Neuron (in vitro differentiated cells): ENCODE measurements at regions not wholly inside any gene's neighbourhood (a gene's known extent, or its start where the extent isn't known, plus 50 kb on each side); places are given as distances from the start of the nearest gene placed in this dataset.
"Not testable (repeated sequence)": the region's sequence is repeated elsewhere in the genome, so short reads cannot be mapped to it uniquely, and the experiment has no call there.

ENCODE experiments used
- H2AFZ ChIP-seq: one replicate; pipeline ENCODE4 v1.6.1; 2013; ENCODE audit warnings: low read depth, mild to moderate bottlenecking, inconsistent platforms, low read length, moderate library complexity
- H3K27me3 ChIP-seq: one replicate; pipeline ENCODE4 v1.6.1; 2013; ENCODE audit warnings: low read length; ENCODE audit not compliant: insufficient read depth
- H3K36me3 ChIP-seq: one replicate; pipeline ENCODE4 v1.6.1; 2013; ENCODE audit warnings: low read length; ENCODE audit not compliant: insufficient read depth
- H3K4me1 ChIP-seq: one replicate; pipeline ENCODE4 v1.6.1; 2013; ENCODE audit warnings: low read length; ENCODE audit not compliant: insufficient read depth
- H3K4me3 ChIP-seq: 2 replicates; pipeline ENCODE4 v1.5.1; 2013; ENCODE audit warnings: mild to moderate bottlenecking, low read length, moderate library complexity
- H3K9me3 ChIP-seq: one replicate; pipeline ENCODE4 v1.6.1; 2013; ENCODE audit warnings: low read length

DNA sequence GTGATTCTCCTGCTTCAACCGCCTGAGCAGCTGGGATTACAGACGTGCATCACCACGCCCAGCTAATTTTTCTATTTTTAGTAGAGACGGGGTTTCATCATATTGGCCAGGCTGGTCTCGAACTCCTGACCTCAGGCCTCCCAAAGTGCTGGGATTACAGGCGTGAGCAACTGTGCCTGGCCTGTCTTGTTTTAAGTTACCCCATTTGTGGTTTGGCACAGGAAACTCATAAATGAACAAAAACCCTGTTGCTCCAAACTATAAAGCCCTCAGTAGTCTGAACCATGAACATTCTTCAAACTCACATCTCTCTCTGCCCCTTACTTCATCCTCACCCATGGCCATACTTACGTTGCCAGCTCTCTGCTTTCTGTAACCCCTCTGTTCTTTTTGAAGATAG lies 61.7 kb downstream of the RHOU start:
- H3K4me1 ChIP-seq, H3K4me3 ChIP-seq, H3K27me3 ChIP-seq, H3K36me3 ChIP-seq, H2AFZ ChIP-seq, H3K9me3 ChIP-seq: not testable (repeated sequence)

- no peaks in the 10 kb centered on the region for H3K27me3 ChIP-seq
- H3K4me3 ChIP-seq: no peak overlapping the region
- no peaks in the 10 kb centered on the region for H3K36me3 ChIP-seq
- H2AFZ ChIP-seq: no peak overlapping the region
- no peaks in the 10 kb centered on the region for H3K9me3 ChIP-seq
- peaks cover 3% of the 10 kb centered on the region for H3K4me1 ChIP-seq
These were observed 62.8 kb downstream of the RHOU start for GRCh38 chr1:228798035-228798434.

DNA sequence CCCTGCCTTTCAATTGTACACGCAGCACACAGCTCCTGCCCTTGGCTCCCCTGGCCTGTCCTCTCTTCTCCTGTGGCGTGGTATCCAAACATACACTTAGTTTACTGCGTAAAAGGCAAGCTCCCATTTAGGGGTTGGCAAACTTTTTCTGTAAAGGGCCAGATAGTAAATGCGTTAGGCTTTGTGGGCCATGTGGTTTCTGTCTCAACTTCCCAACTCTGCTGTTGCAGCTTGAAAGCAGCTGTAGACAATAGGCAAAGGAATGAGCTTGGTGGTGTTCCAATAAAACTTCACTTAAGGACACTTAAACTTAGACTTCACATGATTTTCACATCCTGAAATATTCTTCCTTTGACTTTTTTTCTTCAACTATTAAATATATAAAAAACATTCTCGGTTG lies 63.3 kb downstream of the RHOU start:
- Histone ChIP-seq H3K36me3 (no peaks in the 10 kb centered on the region), H3K27me3 (no peaks in the 10 kb centered on the region), H2AFZ (no peak overlapping the region), H3K9me3 (no peaks in the 10 kb centered on the region), H3K4me1 (peaks cover 3% of the 10 kb centered on the region), H3K4me3 (no peak overlapping the region)

- Histone ChIP-seq H3K4me1 (peaks cover 7% of the 10 kb centered on the region), H2AFZ (no peak overlapping the region), H3K36me3 (no peaks in the 10 kb centered on the region), H3K9me3 (no peaks in the 10 kb centered on the region), H3K4me3 (no peak overlapping the region), H3K27me3 (no peaks in the 10 kb centered on the region)
These were observed 64.6 kb downstream of the RHOU start for GRCh38 chr1:228799924-228800323.

- Histone ChIP-seq H3K4me3 (no peak overlapping the region), H3K4me1 (peaks cover 14% of the 10 kb centered on the region), H2AFZ (no peak overlapping the region), H3K36me3 (no peaks in the 10 kb centered on the region), H3K9me3 (no peaks in the 10 kb centered on the region), H3K27me3 (no peaks in the 10 kb centered on the region)
These were observed 65.8 kb downstream of the RHOU start for GRCh38 chr1:228801068-228801467.

DNA sequence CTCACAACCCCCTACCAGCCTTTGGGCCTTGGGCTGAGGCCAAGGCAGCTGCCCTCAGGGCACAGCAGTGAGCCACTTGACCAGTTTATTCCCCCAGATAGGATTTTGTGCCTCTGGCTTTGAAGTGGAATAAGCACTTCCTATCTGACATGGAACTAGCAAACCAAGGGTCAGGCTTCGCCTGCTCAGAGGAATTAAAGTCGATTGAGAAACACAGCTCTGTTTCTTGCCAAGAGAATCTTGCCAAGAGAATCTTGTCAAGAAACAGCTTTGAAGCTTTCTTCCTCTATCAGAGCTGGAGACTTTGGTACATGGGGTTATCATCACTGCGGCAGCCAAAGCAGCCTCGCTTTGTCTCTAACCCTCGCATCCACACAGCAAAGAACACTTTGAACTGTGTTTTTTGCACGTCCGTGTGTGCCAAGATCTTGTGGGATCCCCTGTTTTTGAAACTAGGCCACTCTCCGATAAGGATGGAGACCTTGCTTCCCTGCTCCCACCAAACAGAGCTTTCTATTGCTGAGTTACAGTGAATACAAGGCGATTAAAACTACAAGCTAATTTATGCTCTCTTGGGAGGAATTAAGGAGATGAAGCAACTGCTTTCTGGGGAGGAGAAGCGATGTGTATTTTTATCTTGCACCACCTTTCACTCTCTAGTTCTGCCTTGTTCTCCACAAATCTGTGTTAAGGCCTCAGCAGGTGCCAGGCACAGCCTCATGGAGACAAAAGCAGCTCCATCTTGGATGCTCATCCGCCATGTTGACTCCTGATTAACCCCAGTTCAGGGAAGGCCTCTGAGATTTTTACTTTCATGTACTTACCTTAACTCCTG lies 67.3 kb downstream of the RHOU start:
- no peaks in the 10 kb centered on the region for H3K27me3 ChIP-seq
- no peak overlapping the region for H3K4me3 ChIP-seq
- no peaks in the 10 kb centered on the region for H3K36me3 ChIP-seq
- H3K9me3 ChIP-seq: no peaks in the 10 kb centered on the region
- peaks cover 14% of the 10 kb centered on the region for H3K4me1 ChIP-seq
- no peak overlapping the region for H2AFZ ChIP-seq

GRCh38 chr1:228803421-228803820 lies 68.1 kb downstream of the RHOU start:
- H2AFZ ChIP-seq: no peak overlapping the region
- no peak overlapping the region for H3K4me3 ChIP-seq
- peaks cover 12% of the 10 kb centered on the region for H3K4me1 ChIP-seq
- no peaks in the 10 kb centered on the region for H3K36me3 ChIP-seq
- no peaks in the 10 kb centered on the region for H3K9me3 ChIP-seq
- H3K27me3 ChIP-seq: no peaks in the 10 kb centered on the region

- H3K4me1 ChIP-seq: peaks cover 11% of the 10 kb centered on the region
- H3K36me3 ChIP-seq: no peaks in the 10 kb centered on the region
- H3K27me3 ChIP-seq: no peaks in the 10 kb centered on the region
- H2AFZ ChIP-seq: no peak overlapping the region
- no peaks in the 10 kb centered on the region for H3K9me3 ChIP-seq
- no peak overlapping the region for H3K4me3 ChIP-seq
These were observed 68.9 kb downstream of the RHOU start for GRCh38 chr1:228804173-228804572.

- H3K4me1 ChIP-seq: peaks cover 17% of the 10 kb centered on the region
- no peaks in the 10 kb centered on the region for H3K27me3 ChIP-seq
- H2AFZ ChIP-seq: peak overlapping the region; percentile 49
- H3K9me3 ChIP-seq: no peaks in the 10 kb centered on the region
- no peaks in the 10 kb centered on the region for H3K36me3 ChIP-seq
- H3K4me3 ChIP-seq: no peak overlapping the region
These were observed 69.5 kb downstream of the RHOU start for GRCh38 chr1:228804640-228805413.

DNA sequence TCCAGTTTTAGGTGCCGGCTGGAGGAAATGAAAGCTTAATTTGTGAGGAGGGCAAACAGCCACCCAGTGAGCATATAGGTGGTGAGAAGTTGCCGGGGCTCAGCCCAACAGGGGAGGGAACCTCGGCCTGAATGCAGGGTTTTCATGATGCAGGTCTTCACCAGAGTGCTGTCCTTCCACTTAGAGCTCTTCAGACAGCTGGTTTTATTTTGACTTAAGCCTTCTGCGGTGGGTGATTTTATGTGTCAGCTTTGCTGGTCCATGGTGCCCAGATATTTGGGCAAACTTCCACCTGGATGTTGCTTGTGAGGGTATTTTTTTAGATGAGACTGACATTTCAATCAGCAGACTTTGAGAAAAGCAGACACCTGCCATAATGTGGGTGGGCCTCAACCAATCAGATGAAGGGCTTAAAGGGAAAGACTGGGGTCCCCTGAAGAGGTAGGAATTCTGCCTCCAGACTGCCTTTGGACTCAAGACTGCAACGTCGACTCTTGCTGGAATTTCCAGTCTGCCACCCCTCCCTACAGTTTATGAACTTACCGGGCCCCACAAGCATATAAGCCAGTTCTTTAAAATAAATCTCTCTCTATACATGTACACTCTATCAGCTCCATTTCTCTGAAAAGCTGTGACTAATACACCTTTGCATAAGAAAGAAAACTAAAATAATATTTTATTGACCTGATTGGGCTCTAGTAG lies 72.8 kb downstream of the RHOU start:
- H3K9me3 ChIP-seq: no peaks in the 10 kb centered on the region
- peaks cover 23% of the 10 kb centered on the region for H3K4me1 ChIP-seq
- H3K4me3 ChIP-seq: no peak overlapping the region
- no peak overlapping the region for H2AFZ ChIP-seq
- H3K27me3 ChIP-seq: no peaks in the 10 kb centered on the region
- no peaks in the 10 kb centered on the region for H3K36me3 ChIP-seq

DNA sequence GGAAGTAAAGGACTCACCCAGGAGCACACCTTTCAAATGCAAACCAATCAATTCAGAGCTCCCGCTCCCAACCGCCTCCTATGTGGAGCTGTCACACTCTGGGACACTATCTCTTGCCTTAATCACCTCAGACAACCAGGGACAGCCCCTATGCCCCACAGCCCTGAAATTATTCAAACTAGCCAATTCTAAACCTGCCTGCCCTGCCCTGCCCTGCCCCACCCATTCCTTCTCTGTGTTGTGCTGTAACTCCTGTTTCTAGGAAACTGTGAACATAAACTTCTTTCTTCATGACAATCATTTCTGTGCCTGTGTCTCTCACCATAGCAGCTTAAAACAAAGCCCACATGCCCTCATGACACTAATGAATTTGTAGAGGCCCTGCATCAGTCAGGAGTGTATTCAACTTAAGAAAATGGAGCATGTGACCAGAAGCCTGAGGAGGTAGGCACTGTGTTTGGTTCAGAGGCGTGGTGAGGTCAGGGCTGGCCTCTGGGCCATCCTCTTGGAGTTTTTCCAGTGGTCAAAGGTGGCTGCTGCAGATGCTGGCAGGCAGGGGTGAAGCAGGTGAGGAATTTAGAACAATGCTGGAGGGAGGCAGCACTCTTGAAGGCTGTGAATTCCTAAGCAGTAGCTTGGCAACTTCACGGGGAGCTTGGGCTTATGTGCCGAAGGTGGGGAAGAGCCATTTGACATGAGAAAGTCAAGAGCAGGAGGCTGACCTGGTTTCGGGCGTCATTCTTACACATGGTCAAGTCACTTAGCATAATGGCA lies 74.5 kb downstream of the RHOU start:
- H3K4me3 ChIP-seq: no peak overlapping the region
- no peak overlapping the region for H2AFZ ChIP-seq
- H3K4me1 ChIP-seq: peaks cover 20% of the 10 kb centered on the region
- no peaks in the 10 kb centered on the region for H3K27me3 ChIP-seq
- H3K9me3 ChIP-seq: no peaks in the 10 kb centered on the region
- H3K36me3 ChIP-seq: no peaks in the 10 kb centered on the region

GRCh38 chr1:228810395-228810758 lies 75.1 kb downstream of the RHOU start:
- Histone ChIP-seq H3K4me3 (no peak overlapping the region), H2AFZ (no peak overlapping the region), H3K27me3 (no peaks in the 10 kb centered on the region), H3K9me3 (no peaks in the 10 kb centered on the region), H3K36me3 (no peaks in the 10 kb centered on the region), H3K4me1 (peaks cover 14% of the 10 kb centered on the region)
